HEK293T (cell line): ENCODE measurements at regions not wholly inside any gene's neighbourhood (a gene's known extent, or its start where the extent isn't known, plus 50 kb on each side); places are given as distances from the start of the nearest gene placed in this dataset.

Experiments used
- CTCF ChIA-PET: fragments of 350-600 bp; formaldehyde crosslinking; extraction: SDS; loops from one replicate; lab custom pipeline; 2021; ENCODE audit warnings: antibody characterized with exemption, inconsistent platforms; lab: Yijun Ruan, JAX
- POLR2A ChIA-PET: fragments of 350-600 bp; formaldehyde crosslinking; extraction: SDS; loops from one replicate; lab custom pipeline; 2020; ENCODE audit warnings: antibody characterized with exemption, inconsistent platforms; lab: Yijun Ruan, JAX
- DNase-seq: peaks from one replicate; pipeline ENCODE4 v3.0.0; 2012; ENCODE audit warnings: mixed read lengths; ENCODE audit errors: extremely low spot score
- ARNT ChIP-seq: fragments of 450-650 bp; IDR thresholded peaks from 2 replicates; pipeline ENCODE4 v1.6.1; 2017; ENCODE audit warnings: mild to moderate bottlenecking
- BHLHE40 ChIP-seq: fragments of 450-650 bp; IDR thresholded peaks from 2 replicates; pipeline ENCODE4 v1.6.1; 2016; ENCODE audit warnings: mild to moderate bottlenecking, moderate library complexity, borderline replicate concordance
- CTBP1 ChIP-seq: fragments of 450-650 bp; IDR thresholded peaks from 2 replicates; pipeline ENCODE4 v1.6.1; 2016; ENCODE audit warnings: borderline replicate concordance
- ELF4 ChIP-seq: fragments of 450-650 bp; IDR thresholded peaks from 2 replicates; pipeline ENCODE4 v1.6.1; 2017; ENCODE audit warnings: antibody characterized with exemption
- FOXA1 ChIP-seq: fragments of 450-650 bp; IDR thresholded peaks from 2 replicates; pipeline ENCODE4 v1.6.1; 2016; ENCODE audit warnings: mild to moderate bottlenecking
- FOXK2 ChIP-seq: fragments of 450-650 bp; IDR thresholded peaks from 2 replicates; pipeline ENCODE4 v1.6.1; 2016; ENCODE audit warnings: mild to moderate bottlenecking
- FOXM1 ChIP-seq: fragments of 450-650 bp; IDR thresholded peaks from 2 replicates; pipeline ENCODE4 v1.6.1; 2017; ENCODE audit warnings: mild to moderate bottlenecking, borderline replicate concordance
- HDGF ChIP-seq: fragments of 450-650 bp; IDR thresholded peaks from 2 replicates; pipeline ENCODE4 v1.6.1; 2017; ENCODE audit warnings: antibody characterized with exemption, borderline replicate concordance
- L3MBTL2 ChIP-seq: fragments of 450-650 bp; conservative IDR thresholded peaks from 2 replicates; pipeline ENCODE4 v1.6.1; 2016; ENCODE audit warnings: mild to moderate bottlenecking
- LEF1 ChIP-seq: fragments of 450-650 bp; IDR thresholded peaks from 2 replicates; pipeline ENCODE4 v1.6.1; 2017; ENCODE audit warnings: mild to moderate bottlenecking, borderline replicate concordance
- NFRKB ChIP-seq: fragments of 450-650 bp; IDR thresholded peaks from 2 replicates; pipeline ENCODE4 v1.6.1; 2016; ENCODE audit warnings: mild to moderate bottlenecking, moderate library complexity
- SP1 ChIP-seq: fragments of 450-650 bp; IDR thresholded peaks from 2 replicates; pipeline ENCODE4 v1.6.1; 2017
- SUZ12 ChIP-seq: fragments of 450-650 bp; IDR thresholded peaks from 2 replicates; pipeline ENCODE4 v1.6.1; 2016; ENCODE audit warnings: mild to moderate bottlenecking
- TARDBP ChIP-seq: fragments of 450-650 bp; IDR thresholded peaks from 2 replicates; pipeline ENCODE4 v1.6.1; 2016
- ZNF384 ChIP-seq: fragments of 450-650 bp; IDR thresholded peaks from 2 replicates; pipeline ENCODE4 v1.6.1; 2016
- TF ChIP-seq, protein P1 (sequence below): fragments of 450-650 bp; IDR thresholded peaks from 2 replicates; pipeline ENCODE4 v1.6.1; 2016

DNA sequence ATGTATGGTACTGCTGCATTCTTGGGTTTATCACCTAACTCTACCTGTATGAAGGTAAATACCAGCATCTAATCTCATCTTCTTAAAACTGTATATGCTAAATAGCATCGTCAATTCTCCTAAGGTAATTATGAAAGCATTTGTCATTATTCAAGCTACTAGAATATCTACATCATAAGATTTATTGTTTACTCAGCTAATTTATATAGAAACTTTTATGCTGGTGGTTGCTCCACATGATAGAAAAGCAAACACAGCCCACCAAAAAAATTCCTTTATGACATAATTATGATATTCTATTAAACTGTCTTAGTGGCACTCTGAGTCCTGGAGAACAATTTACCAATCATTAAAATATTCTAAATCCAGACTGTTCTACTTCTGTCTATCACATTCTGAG is 1226.1 kb upstream of the NRXN1 start:
- POLR2A ChIA-PET = no interaction called here

DNA sequence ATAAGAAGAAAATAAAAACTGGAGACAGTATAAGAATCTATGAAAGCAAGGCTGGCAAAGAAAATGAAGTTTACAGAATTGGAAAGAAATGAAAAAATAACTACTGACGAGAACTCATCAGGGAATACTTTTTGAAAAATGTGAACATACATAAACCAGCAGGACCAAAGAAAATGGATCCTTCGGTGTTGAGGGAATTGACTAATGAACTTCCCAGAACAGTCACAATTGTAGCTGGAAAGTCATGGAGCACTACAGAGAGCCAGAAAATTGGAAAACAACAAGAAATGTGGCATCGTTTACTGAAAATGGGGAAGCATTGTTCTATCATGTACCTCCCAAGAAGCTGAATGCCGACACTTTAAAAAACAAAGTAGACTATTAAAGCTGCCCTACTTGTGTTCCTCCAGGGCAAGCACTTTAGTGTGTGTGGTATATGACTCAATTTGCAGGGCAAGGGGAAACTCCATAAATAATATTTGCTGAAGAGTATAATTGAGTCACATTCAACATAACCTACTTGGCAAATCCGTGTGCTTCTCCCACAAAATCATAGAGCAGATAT is 1221.6 kb upstream of the NRXN1 start:
- POLR2A ChIA-PET = no interaction called here

More for the DNA sequence above, 1226.1 kb upstream of the NRXN1 start:
- no peak for TF ChIP-seq ARNT
- TF ChIP-seq ELF4 = no peak
- no peak for TF ChIP-seq ZNF384
- no peak for TF ChIP-seq CTBP1
- TF ChIP-seq SUZ12 = no peak
- DNase-seq = no peak
- CTCF ChIA-PET = no interaction called here

DNA sequence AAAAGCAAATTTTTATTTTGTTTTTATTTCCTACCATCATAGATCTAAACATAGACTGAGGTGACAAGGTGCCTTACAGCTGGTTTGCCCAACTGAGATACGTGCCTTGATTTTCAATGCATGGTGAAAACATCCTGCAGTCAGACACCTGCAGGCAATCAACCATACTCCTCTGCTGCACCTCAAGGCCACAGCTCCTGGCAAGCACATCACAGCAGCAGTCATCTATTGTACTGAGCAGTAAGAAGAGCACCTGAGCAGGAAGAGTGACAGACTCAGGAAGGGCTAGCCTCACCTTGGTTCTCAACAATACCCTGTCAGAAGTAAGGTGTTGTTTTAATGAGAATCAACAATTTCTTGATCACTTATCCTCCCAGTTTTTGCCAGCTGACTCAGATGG is 1206.8 kb upstream of the NRXN1 start:
- ChIA-PET POLR2A (no interaction called here), CTCF (no interaction called here)
- TF ChIP-seq ARNT (no peak), BHLHE40 (no peak), FOXM1 (no peak), CTBP1 (no peak), FOXA1 (no peak), L3MBTL2 (no peak)
- DNase-seq = no peak

More for the DNA sequence above, 1221.6 kb upstream of the NRXN1 start:
- CTCF ChIA-PET = no interaction called here
- TF ChIP-seq SP1 (no peak), ELF4 (no peak), BHLHE40 (no peak), FOXA1 (no peak), ZNF384 (no peak), TARDBP (no peak), HDGF (no peak), ARNT (no peak), FOXM1 (no peak), SUZ12 (no peak), NFRKB (no peak), FOXK2 (no peak), L3MBTL2 (no peak), CTBP1 (no peak), LEF1 (no peak)
- TF ChIP-seq, protein P1, sequence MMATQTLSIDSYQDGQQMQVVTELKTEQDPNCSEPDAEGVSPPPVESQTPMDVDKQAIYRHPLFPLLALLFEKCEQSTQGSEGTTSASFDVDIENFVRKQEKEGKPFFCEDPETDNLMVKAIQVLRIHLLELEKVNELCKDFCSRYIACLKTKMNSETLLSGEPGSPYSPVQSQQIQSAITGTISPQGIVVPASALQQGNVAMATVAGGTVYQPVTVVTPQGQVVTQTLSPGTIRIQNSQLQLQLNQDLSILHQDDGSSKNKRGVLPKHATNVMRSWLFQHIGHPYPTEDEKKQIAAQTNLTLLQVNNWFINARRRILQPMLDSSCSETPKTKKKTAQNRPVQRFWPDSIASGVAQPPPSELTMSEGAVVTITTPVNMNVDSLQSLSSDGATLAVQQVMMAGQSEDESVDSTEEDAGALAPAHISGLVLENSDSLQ = no peak
- DNase-seq = no peak

DNA sequence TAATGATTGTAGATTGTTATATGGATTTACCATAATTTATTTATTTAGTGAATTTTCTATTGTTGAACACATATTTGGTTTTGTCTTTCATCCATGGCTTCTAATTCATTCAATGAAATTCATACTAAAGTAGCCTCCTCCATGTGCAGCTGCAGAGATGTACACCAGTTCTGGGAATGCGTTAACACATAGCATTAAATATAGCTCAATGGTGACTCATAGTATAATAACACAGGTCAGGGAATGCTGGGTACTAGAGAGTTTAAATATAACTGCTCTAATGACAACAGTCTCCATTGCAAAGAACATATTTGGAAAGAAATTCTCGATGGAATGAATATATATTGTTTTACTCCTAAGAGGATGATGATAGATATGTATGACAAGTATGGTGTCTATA is 1190.2 kb upstream of the NRXN1 start:
- ChIA-PET POLR2A (no interaction called here), CTCF (no interaction called here)
- TF ChIP-seq ARNT (no peak), CTBP1 (no peak), FOXK2 (no peak), TARDBP (no peak), SUZ12 (no peak), L3MBTL2 (no peak), FOXA1 (no peak), SP1 (no peak), ZNF384 (no peak), FOXM1 (no peak), HDGF (no peak), BHLHE40 (no peak), ELF4 (no peak), NFRKB (no peak), LEF1 (no peak)
- TF ChIP-seq, protein P1 = no peak
- DNase-seq = no peak

DNA sequence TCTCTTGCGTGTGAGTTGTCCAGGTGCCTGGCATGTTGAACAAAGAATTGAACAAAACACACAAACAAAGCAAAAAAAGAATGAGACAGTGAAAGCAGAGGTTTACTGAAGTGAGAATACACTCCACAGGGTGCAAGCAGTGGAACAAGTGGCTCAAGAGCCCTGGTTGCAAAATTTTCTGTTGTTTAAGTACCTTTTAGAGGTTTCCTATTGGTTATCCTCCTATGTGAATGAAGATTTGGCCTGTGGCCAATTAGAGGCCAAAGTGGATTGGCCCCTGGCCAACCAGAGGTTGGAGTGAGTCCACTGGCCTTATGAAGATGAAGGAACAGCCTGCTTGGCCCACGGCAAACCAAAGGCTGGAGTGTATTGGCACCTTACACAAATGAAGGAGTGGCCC is 1188.5 kb upstream of the NRXN1 start:
- DNase-seq = no peak
- ChIA-PET POLR2A (no interaction called here), CTCF (no interaction called here)
- TF ChIP-seq L3MBTL2 = no peak
- TF ChIP-seq SP1 = no peak
- TF ChIP-seq CTBP1 = no peak
- TF ChIP-seq TARDBP = no peak
- no peak for TF ChIP-seq SUZ12
- TF ChIP-seq ARNT = no peak
- TF ChIP-seq HDGF = no peak
- no peak for TF ChIP-seq BHLHE40
- no peak for TF ChIP-seq ELF4
- TF ChIP-seq, protein P1 = no peak
- no peak for TF ChIP-seq FOXK2
- no peak for TF ChIP-seq FOXM1

DNA sequence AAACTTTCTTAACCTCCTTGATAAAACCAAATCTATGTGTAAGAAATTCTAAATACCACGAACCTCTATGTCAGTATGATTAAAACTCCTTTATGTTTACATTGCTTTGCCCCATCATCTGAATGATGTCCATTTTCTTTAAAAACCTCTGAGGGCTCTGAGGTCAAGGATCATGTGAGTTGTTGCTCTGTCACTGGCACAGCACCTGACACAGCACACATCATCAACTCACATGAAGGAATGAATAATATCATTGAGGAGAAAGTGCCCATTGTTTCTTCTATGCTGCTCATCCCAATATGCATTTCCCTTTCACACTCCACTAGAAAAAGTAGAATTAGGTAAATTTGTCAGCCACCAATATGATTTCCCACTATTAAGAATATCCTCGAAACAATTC is 1178.7 kb upstream of the NRXN1 start:
- CTCF ChIA-PET = no interaction called here
- TF ChIP-seq L3MBTL2 (no peak), NFRKB (no peak), ZNF384 (no peak), ELF4 (no peak), TARDBP (no peak), CTBP1 (no peak), FOXM1 (no peak), FOXA1 (no peak), FOXK2 (no peak), HDGF (no peak), SP1 (no peak), SUZ12 (no peak), LEF1 (no peak), ARNT (no peak), BHLHE40 (no peak)
- TF ChIP-seq, protein P1 = no peak
- POLR2A ChIA-PET = no interaction called here
- no peak for DNase-seq
